Suppressor macrophage treated with lipopolysaccharide for 1 hour (primary cell): ENCODE measurements at regions not wholly inside any gene's neighbourhood (a gene's known extent, or its start where the extent isn't known, plus 50 kb on each side); places are given as distances from the start of the nearest gene placed in this dataset.

Experiments used
- DNase-seq, 3 donors: peaks; one replicate each; pipeline ENCODE4 v3.0.0-alpha.2; 2020 to 2022

- peak in 1 of 3 donors; percentile 18 for DNase-seq
Measured at GRCh38 chr12:92089559-92089958, 56.1 kb downstream of the BTG1 start.

GRCh38 chr12:92088805-92089204, 56.8 kb downstream of the BTG1 start:
- peak; percentile 28 to 31 (median 31) for DNase-seq

- peak in 1 of 3 donors; percentile 16 for DNase-seq
Measured at GRCh38 chr12:92085736-92086040, 60.0 kb downstream of the BTG1 start.

- DNase-seq = peak in 1 of 3 donors; percentile 16
Measured at GRCh38 chr12:92085040-92085735, 60.5 kb downstream of the BTG1 start.

- no peak for DNase-seq
Measured at GRCh38 chr12:92080911-92081285, 64.7 kb downstream of the BTG1 start.

GRCh38 chr12:92079054-92079385, 66.6 kb downstream of the BTG1 start:
- no peak for DNase-seq

DNA sequence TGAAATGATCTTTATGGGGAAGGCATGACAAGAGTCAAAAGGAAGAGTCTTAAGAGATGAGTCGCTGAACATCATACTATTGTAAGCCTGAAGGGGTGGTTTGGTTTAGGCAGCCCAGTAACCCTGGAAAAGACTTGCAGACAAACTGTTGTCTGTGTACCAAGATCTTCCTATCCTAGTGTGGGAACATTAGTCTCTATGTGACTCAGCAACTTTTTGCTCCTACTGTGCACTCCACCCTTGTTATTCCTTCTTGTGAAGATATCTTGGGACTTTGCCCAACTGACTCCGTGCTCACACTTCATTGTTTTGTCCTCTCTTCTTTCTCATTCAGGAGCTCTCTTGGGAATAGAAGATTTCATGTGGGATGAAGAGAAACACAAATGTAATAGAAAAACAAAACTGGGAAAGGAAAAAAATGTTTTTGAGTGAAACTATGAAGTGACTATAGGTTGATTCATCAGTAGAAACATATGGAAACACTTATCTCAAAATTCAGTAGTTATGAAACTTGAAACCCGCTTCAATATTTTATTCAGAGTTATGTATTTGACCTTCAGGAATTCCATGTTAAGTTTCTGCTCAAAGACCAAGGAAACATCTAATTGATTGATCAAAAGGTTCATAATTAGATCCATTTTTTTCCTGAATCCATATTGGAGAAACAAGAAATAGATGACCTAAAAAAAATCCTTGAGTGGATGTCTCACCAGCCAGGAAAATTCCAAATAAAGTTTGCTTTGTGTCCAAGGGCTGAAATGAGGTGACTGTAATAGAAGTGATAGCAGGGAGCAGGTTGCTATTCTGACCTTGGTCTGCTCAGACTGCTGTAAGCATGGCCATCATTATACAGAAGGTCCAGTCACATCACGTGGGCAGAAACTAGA, 67.2 kb downstream of the BTG1 start:
- DNase-seq = peak; percentile 39 to 68 (median 46)

DNA sequence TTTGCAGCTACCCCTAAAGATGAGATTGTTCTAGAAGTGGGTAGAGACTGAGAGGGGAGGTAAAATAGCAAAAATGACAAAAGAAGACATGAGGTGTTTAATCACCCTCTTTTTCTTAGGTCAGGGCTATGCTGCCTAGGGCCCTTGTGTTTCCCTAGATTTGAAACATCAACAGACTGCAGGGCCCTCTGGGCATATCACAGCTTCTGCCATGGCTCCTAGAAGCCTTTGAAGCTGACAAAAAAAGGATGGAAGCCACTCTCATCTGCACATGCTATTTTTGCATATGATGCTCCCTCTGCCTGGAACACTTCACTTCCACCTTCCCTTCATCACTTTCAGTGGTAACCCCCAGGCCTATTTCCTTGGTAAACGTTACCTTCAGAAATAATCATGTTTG, 68.1 kb downstream of the BTG1 start:
- DNase-seq = no peak

GRCh38 chr12:92076101-92076500, 69.5 kb downstream of the BTG1 start:
- DNase-seq = no peak

DNA sequence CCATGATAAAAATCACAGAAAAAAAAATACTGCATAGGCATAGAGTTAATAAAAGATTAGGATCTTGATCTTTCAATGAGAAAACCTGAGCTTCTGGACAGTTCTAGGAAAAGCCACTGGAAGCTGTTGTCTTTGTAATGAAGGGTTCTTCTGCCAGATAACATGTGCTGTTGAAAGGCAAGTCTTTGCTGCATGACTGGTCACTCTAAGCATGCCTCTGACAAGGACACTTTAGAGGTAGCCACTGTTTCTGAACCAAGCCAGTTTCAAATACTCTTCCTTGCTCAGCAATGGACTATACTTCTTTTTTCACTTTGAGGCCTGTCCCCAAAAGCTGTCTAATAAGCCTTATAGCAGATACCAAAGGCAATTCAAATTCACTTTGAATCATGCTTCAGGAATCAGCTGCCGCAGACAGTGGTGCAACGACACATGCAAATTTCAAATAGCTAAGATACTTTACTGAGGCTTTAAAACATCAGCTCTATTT, 70.2 kb downstream of the BTG1 start:
- no peak for DNase-seq

DNA sequence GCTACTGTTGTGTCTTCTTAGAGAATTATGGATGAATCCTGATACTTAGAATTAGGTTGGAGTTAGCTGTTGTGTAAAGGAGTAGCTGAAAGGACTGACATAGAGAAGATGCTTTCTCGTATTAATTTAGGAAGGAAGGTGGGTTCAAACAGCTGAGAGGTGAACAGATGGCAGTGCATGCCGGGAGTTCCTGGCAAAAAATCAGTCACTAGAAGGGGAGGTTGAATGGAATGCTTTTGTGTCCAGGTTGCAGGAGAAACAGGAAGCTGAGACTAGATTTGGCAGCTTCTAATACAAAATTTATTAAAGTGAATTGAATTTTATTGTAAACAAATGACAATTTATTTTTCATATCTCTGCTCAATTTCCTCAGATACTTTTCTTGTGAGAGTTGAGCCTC, 70.8 kb downstream of the BTG1 start:
- no peak for DNase-seq

DNA sequence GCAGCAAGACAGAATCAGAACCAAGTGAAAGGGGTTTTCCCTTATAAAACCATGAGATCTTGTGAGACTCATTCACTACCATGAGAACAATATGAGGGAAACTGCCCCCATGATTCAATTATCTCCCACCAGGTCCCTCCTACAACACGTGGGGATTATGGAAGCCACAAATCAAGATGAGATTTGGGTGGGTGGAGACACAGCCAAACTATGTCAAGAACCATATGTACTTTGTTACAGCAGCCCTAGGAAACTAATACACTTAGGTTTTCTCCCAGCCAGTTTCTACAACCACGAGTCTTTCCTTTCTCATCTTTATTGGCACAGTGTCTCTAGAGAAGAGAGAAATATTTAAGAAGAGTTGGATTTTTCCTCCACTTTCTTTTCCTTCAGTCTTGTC, 72.6 kb downstream of the BTG1 start:
- peak in 2 of 3 donors; percentile 30 to 53 for DNase-seq

GRCh38 chr12:92072112-92072511, 73.5 kb downstream of the BTG1 start:
- no peak for DNase-seq

- DNase-seq = peak; percentile 76 to 93 (median 90)
Measured at GRCh38 chr12:92070864-92071445, 74.7 kb downstream of the BTG1 start.

DNA sequence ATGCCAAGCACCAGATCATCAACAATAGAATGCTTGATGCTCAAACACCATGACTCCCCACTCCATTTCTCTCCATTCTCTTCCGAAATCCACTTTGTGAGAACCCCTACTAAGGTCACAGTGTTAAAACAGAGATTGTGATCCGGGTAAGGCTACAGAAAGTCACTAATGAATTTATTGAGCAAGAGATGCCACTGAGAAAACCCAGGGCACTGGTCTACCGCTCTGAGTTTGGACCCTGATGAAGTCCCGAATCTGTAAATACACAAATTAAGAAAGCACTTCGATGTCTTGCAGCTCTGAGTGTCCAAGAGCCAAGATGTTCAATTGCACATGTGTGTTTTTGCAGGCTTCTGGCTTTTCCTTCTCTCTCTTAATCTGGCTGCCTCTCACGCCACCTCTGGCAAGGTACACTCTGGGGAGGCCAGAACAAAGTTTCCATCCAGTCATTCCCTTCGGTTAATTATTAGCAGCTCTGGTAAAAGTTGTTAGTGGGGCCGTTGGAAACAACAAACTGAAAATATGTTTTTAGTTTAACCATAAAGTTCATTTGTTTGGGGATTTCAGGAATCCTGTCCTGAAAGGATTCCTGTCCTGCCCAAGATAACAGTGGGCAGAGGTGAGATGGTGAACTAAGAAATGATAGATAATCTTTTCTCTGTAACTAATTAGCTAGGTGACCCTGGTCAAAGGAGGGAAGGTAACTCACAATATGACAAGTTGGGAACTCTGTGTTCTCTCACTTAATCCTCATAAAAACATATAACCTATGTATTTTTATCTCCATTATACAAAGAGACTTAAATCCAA, 75.4 kb downstream of the BTG1 start:
- DNase-seq = no peak

GRCh38 chr12:92068459-92068858, 77.2 kb downstream of the BTG1 start:
- no peak for DNase-seq

DNA sequence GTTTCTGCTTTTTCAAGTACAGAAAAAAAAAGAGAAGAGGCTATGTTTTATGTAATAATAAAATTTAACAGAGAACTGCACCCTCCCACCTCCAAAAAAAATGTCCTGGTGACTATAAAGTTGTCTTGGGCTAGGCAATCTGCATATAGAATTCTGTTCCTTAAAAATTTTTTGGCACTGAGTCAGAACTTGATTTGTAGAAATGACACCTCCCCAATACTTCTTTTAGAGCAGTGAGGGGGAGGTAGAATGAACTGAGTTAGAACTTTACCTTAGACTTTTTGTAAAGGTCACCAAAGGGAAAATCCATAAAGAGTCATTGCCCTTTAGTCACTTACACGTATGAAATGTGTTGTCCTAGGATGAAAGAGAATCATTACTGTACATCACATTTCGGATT, 80.0 kb downstream of the BTG1 start:
- peak; percentile 71 to 92 (median 90) for DNase-seq

GRCh38 chr12:92065018-92065499, 80.6 kb downstream of the BTG1 start:
- DNase-seq = peak; percentile 93 to 98 (median 94)

GRCh38 chr12:92064422-92064821, 81.2 kb downstream of the BTG1 start:
- DNase-seq = no peak

DNA sequence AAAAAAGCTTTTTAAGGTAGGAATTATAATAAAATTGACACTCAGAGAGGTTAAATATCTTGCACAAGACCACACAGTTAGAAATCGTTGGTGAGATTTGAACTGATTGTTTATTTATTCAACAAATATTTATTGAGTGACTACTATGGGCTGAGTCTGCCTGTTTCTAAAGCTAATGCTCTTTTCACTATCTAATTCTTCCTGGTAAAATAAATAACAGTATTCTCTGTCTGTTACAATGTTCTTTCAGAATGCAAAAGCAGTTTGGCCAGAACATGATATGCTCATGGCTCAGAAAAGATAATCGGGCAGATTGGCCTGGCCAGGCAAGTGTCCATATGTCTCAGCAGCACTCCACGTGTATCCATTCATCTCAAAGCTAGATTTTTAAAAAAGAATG, 82.0 kb downstream of the BTG1 start:
- no peak for DNase-seq

GRCh38 chr12:92062539-92063493, 82.8 kb downstream of the BTG1 start:
- no peak for DNase-seq

DNA sequence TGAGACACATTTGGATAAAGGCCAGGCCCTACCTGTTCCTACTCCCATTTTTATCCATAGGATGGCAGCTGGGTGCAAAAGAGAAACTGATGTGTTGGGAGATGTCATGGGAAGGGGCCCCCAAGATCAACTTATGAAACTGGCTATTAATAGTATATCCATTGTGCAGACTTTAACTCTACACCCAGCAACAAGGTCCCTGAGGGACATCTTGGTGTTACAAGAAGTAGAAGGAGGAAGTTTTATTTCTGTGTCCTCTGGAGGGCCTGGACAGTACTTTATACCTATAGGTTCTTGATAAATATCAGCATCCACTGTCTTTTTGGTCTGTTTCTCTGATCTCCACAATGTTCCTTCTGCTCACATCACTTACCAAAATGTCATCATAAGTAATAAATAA, 84.6 kb downstream of the BTG1 start:
- no peak for DNase-seq
